GM23248 (cell line): ENCODE measurements at regions not wholly inside any gene's neighbourhood (a gene's known extent, or its start where the extent isn't known, plus 50 kb on each side); places are given as distances from the start of the nearest gene placed in this dataset.

Experiments used
- DNase-seq: peaks from one replicate; pipeline ENCODE4 v3.0.0-alpha.2; 2015
- H2AFZ ChIP-seq: fragments of 200-600 bp; sonication (generic); 2 replicates; pipeline ENCODE4 v1.6.1; 2016; ENCODE audit warnings: antibody characterized with exemption
- H3F3A ChIP-seq: fragments of 200-600 bp; sonication (generic); 2 replicates; pipeline ENCODE4 v1.6.1; 2016; ENCODE audit warnings: mild to moderate bottlenecking, antibody characterized with exemption, mixed run types; ENCODE audit not compliant: insufficient read depth
- H3K27ac ChIP-seq: fragments of 200-600 bp; sonication (generic); 2 replicates; pipeline ENCODE4 v1.5.1; 2016; ENCODE audit warnings: mild to moderate bottlenecking
- H3K27me3 ChIP-seq: fragments of 200-600 bp; sonication (generic); replicated peaks from 2 replicates; pipeline ENCODE4 v1.6.1; 2016; ENCODE audit warnings: mild to moderate bottlenecking; ENCODE audit not compliant: insufficient read depth
- H3K36me3 ChIP-seq: fragments of 200-600 bp; sonication (generic); 2 replicates; pipeline ENCODE4 v1.6.1; 2016; ENCODE audit warnings: low read depth, mild to moderate bottlenecking
- H3K4me1 ChIP-seq: fragments of 200-600 bp; sonication (generic); 2 replicates; pipeline ENCODE4 v1.6.1; 2016; ENCODE audit warnings: mild to moderate bottlenecking; ENCODE audit not compliant: insufficient read depth
- H3K4me2 ChIP-seq: fragments of 200-600 bp; sonication (generic); one replicate; pipeline ENCODE4 v1.6.1; 2016; ENCODE audit warnings: mild to moderate bottlenecking; ENCODE audit not compliant: unreplicated experiment
- H3K4me3 ChIP-seq: fragments of 200-600 bp; sonication (generic); 2 replicates; pipeline ENCODE4 v1.5.1; 2016; ENCODE audit warnings: mild to moderate bottlenecking
- H3K79me2 ChIP-seq: fragments of 200-600 bp; sonication (generic); 2 replicates; pipeline ENCODE4 v1.6.1; 2016; ENCODE audit warnings: mild to moderate bottlenecking; ENCODE audit not compliant: insufficient read depth
- H3K9ac ChIP-seq: fragments of 200-600 bp; sonication (generic); 2 replicates; pipeline ENCODE4 v1.6.1; 2016; ENCODE audit warnings: mild to moderate bottlenecking
- H3K9me2 ChIP-seq: fragments of 200-600 bp; sonication (generic); 2 replicates; pipeline ENCODE4 v1.6.1; 2016; ENCODE audit warnings: mixed run types, mild to moderate bottlenecking, moderate library complexity; ENCODE audit not compliant: insufficient read depth
- H3K9me3 ChIP-seq: fragments of 200-600 bp; sonication (generic); one replicate; pipeline ENCODE4 v1.6.1; 2017; ENCODE audit warnings: low read depth
- H4K20me1 ChIP-seq: fragments of 200-600 bp; sonication (generic); 2 replicates; pipeline ENCODE4 v1.6.0; 2016; ENCODE audit not compliant: insufficient read depth
- EZH2 ChIP-seq: fragments of 200-600 bp; sonication (generic); IDR thresholded peaks from 2 replicates; pipeline ENCODE4 v1.6.1; 2018; ENCODE audit warnings: antibody characterized with exemption, mild to moderate bottlenecking; ENCODE audit not compliant: insufficient read depth, poor library complexity, severe bottlenecking
- EZH2phosphoT487 ChIP-seq: fragments of 200-600 bp; sonication (generic); IDR thresholded peaks from 2 replicates; pipeline ENCODE4 v1.6.1; 2018; ENCODE audit warnings: antibody characterized with exemption, moderate library complexity, mild to moderate bottlenecking, low read depth; ENCODE audit not compliant: insufficient read depth
- WGBS, 2 experiments: methylation state at CpG; one replicate each; pipeline ENCODE4 v1.1.6; 2015 to 2017; ENCODE audit warnings: low lambda C conversion rate in 2 of 2, low coverage in 1 of 2; ENCODE audit errors: missing lambda C conversion rate in 2 of 2; 5-methylcytosine and 5-hydroxymethylcytosine counted together
- in situ Hi-C: fragments of 300-500 bp; cut with MboI; formaldehyde crosslinking; loops from 2 replicates; pipeline ENCODE4 v1.15.0; 2020

DNA sequence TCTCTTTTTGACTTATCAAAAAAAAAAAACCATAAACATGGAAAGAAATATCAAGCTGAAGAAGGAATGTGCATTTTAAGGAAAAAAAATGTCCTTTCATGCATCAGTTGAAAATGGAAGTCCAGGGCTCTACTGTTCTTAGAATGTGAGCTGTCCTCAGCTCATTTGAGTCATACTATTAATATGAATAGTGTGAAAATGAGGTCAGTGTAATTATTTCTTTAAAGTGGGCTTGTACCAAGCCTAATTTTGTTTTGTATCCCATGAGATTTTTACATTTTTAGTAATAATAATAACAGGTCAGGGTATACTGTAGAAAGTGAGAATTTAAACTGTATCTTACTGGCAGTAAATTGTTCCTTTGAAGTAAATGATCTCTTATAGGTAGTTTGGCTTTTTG, 148.5 kb downstream of the NAA11 start:
- Histone ChIP-seq H2AFZ (no peak overlapping the region), H3F3A (no peaks in the 10 kb centered on the region), H3K4me1 (no peaks in the 10 kb centered on the region), H4K20me1 (no peaks in the 10 kb centered on the region), H3K4me2 (no peak overlapping the region), H3K4me3 (no peak overlapping the region), H3K9me3 (no peaks in the 10 kb centered on the region), H3K27ac (no peak overlapping the region), H3K9ac (no peak overlapping the region), H3K27me3 (no peaks in the 10 kb centered on the region), H3K79me2 (no peaks in the 10 kb centered on the region), H3K36me3 (no peaks in the 10 kb centered on the region), H3K9me2 (no peaks in the 10 kb centered on the region)
- TF ChIP-seq EZH2 (no peak), EZH2phosphoT487 (no peak)
- in situ Hi-C loops = no loop called here
- no peak for DNase-seq

DNA sequence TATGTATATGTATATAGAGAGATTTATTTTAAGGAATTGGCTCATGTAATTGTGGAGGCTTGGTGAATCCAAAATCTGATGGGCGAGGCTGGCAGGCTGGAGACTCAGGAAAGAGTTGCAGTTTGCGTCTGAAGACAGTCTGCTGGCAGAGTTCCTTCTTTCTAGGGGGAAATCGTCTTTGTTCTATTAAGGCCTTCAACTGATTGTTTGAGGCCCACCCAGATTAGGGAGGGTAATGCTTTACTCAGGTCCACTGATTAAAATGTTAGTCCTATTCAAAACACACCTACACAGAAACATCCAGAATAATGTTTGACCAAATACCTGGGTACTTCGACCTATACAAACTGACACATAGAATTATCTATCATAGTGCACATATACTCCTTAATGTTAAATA, 149.5 kb downstream of the NAA11 start:
- no peaks in the 10 kb centered on the region for H3K79me2 ChIP-seq
- H2AFZ ChIP-seq = no peak overlapping the region
- H3K9ac ChIP-seq = no peak overlapping the region
- in situ Hi-C loops = no loop called here
- H3F3A ChIP-seq = no peaks in the 10 kb centered on the region
- TF ChIP-seq EZH2 (no peak), EZH2phosphoT487 (no peak)
- H3K27me3 ChIP-seq = no peaks in the 10 kb centered on the region
- DNase-seq = no peak
- H3K9me2 ChIP-seq = no peaks in the 10 kb centered on the region
- H3K4me1 ChIP-seq = no peaks in the 10 kb centered on the region
- no peak overlapping the region for H3K4me3 ChIP-seq
- H3K27ac ChIP-seq = no peak overlapping the region
- no peaks in the 10 kb centered on the region for H3K36me3 ChIP-seq
- H3K4me2 ChIP-seq = no peak overlapping the region
- H3K9me3 ChIP-seq = no peaks in the 10 kb centered on the region
- no peaks in the 10 kb centered on the region for H4K20me1 ChIP-seq
- WGBS, 2 experiments = 52 to 54% methylated on average over 4 of the region's 4 CpGs

DNA sequence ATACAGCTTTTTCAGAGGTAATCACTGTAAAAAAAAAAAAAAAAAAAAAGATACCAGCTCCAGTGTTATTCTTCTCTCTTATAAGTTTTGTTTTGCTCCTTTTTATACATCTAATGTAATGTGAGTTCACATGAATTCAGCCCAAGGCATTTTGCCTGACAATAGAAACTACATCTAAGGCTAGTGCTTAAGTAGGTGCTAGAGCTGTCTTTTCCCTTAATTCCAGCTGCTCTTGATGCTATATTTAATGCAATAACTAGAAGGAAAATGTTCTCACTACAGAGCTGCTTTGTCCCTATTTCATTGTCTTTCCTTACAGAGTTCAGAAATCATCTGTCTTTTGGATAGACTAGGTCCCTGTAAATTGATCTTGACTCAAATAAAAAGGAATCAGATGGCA, 150.1 kb downstream of the NAA11 start:
- Histone ChIP-seq H3K36me3 (no peaks in the 10 kb centered on the region), H3K4me3 (no peak overlapping the region), H3K9me3 (no peaks in the 10 kb centered on the region), H3F3A (no peaks in the 10 kb centered on the region), H3K27ac (no peak overlapping the region), H3K9me2 (no peaks in the 10 kb centered on the region), H3K79me2 (no peaks in the 10 kb centered on the region), H2AFZ (no peak overlapping the region), H3K9ac (no peak overlapping the region), H4K20me1 (no peaks in the 10 kb centered on the region), H3K4me1 (no peaks in the 10 kb centered on the region), H3K4me2 (no peak overlapping the region), H3K27me3 (no peaks in the 10 kb centered on the region)
- no peak for DNase-seq
- in situ Hi-C loops = no loop called here
- TF ChIP-seq EZH2phosphoT487 = no peak
- no peak for TF ChIP-seq EZH2

DNA sequence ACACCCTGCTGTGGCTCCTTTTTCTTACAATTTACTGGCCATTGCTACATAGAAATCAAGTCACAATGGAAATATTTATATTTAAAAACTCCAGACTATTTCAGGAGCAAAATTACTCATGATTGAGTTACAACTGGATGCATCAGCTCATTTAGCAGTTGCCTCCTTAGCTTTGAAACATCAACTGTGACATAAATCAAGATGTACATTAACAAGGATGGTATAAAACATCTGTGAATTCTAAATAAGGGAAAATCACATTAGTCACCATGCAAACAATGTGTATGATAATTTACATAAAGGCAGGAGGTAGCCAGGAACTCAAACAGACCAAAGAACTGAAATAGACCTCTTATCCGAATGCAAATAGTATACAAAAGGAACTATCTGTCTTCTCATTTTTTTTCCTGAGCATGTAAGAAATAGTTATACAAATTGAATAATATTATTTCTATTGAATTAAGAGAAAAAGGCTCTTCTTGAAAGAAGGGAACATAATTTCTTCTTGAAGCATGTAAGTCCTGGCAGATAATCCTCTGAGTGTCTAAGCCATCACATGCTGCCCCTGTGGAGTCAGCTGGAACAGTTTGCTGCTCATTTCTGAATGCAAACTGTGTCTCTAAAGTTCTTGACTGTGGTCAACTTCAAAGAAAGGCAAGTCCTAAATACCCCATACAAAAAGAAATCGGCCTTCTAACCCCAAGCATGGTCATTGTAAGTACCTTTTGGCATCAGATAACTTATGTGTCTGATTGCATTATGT, 151.2 kb downstream of the NAA11 start:
- no peak for DNase-seq
- WGBS, 2 experiments = 47 to 58% methylated on average over 2 of the region's 2 CpGs
- no peaks in the 10 kb centered on the region for H3K9me3 ChIP-seq
- H3K4me2 ChIP-seq = no peak overlapping the region
- H3K79me2 ChIP-seq = no peaks in the 10 kb centered on the region
- H3K4me1 ChIP-seq = no peaks in the 10 kb centered on the region
- no peak overlapping the region for H3K27ac ChIP-seq
- H3K9me2 ChIP-seq = no peaks in the 10 kb centered on the region
- TF ChIP-seq EZH2 (no peak), EZH2phosphoT487 (no peak)
- in situ Hi-C loops = no loop called here
- H3K4me3 ChIP-seq = no peak overlapping the region
- no peak overlapping the region for H3K9ac ChIP-seq
- no peaks in the 10 kb centered on the region for H3K27me3 ChIP-seq
- H3F3A ChIP-seq = no peaks in the 10 kb centered on the region
- no peaks in the 10 kb centered on the region for H3K36me3 ChIP-seq
- H4K20me1 ChIP-seq = no peaks in the 10 kb centered on the region
- H2AFZ ChIP-seq = no peak overlapping the region

DNA sequence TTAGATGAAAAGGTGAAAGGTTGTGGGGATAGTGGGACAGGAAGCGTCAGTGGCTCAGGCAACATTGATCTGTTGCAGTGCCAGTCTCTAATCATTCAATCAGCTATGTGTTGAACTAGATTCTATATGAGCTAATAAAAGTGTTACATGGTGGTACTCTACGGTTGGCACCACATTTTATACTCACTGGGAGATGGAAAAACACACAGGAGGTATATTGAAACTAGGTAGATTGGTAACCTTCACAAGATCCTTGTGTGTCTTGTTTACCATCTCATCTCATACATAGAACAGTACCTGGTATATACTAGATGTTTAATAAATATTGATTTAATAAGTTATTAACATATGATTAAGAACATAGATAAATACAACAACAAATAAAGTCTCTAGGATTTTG, 152.7 kb downstream of the NAA11 start:
- 45 to 50% methylated on average over 2 of the region's 2 CpGs for WGBS, 2 experiments
- Histone ChIP-seq H3K4me2 (no peak overlapping the region), H2AFZ (no peak overlapping the region), H3K4me1 (no peaks in the 10 kb centered on the region), H3K9ac (no peak overlapping the region), H3K27me3 (no peaks in the 10 kb centered on the region), H3K9me2 (no peaks in the 10 kb centered on the region), H3K9me3 (no peaks in the 10 kb centered on the region), H3K79me2 (no peaks in the 10 kb centered on the region), H3F3A (no peaks in the 10 kb centered on the region), H4K20me1 (no peaks in the 10 kb centered on the region), H3K36me3 (no peaks in the 10 kb centered on the region), H3K27ac (no peak overlapping the region), H3K4me3 (no peak overlapping the region)
- DNase-seq = no peak
- in situ Hi-C loops = no loop called here
- TF ChIP-seq EZH2 (no peak), EZH2phosphoT487 (no peak)
